Lower leg skin (tissue), 4 donors: ENCODE measurements at regions not wholly inside any gene's neighbourhood (a gene's known extent, or its start where the extent isn't known, plus 50 kb on each side); places are given as distances from the start of the nearest gene placed in this dataset.

Source experiments
- DNase-seq, 2 donors: peaks; one replicate each; pipeline ENCODE4 v3.0.0-alpha.2; 2019; ENCODE audit warnings: low spot score in 2 of 2
- H3K4me3 ChIP-seq: fragments of 200-600 bp; sonication (generic); 2 replicates; pipeline ENCODE4 v1.5.1; 2017; ENCODE audit warnings: mild to moderate bottlenecking, low read depth; ENCODE audit not compliant: poor library complexity, severe bottlenecking
- CTCF ChIP-seq, 3 donors: fragments of 450-650 bp; IDR thresholded peaks; one replicate each; pipeline ENCODE4 v1.5.1; 2016; ENCODE audit warnings: antibody characterized with exemption in 3 of 3, mild to moderate bottlenecking in 3 of 3, moderate library complexity in 2 of 3
- POLR2A ChIP-seq, 2 donors: fragments of 450-650 bp; IDR thresholded peaks; one replicate each; pipeline ENCODE4 v1.6.1; 2016 to 2017; ENCODE audit warnings: antibody characterized with exemption in 2 of 2, mild to moderate bottlenecking in 1 of 2, moderate library complexity in 1 of 2
- WGBS, 2 donors: methylation state at CpG; one replicate each; pipeline ENCODE4 v1.1.5; 2018; 5-methylcytosine and 5-hydroxymethylcytosine counted together
- intact Hi-C: fragments of 100-400 bp; cut with DNase I; formaldehyde crosslinking; loops from one replicate; pipeline ENCODE4 v1.15.0; 2023; ENCODE audit warnings: low total_unique reads

GRCh38 chr7:84941936-84942335, 244.9 kb downstream of the SEMA3D start:
- DNase-seq, result no peak
- intact Hi-C loops, result no loop called here
- no peak overlapping the region for H3K4me3 ChIP-seq
- WGBS, 2 donors, result 57 to 75% methylated on average over 4 of the region's 4 CpGs
- TF ChIP-seq POLR2A (IDR thresholded peaks at IDR 0.05) (no peak), CTCF (IDR thresholded peaks at IDR 0.05) (no peak)

- H3K4me3 ChIP-seq, result no peak overlapping the region
- no peak for DNase-seq
- WGBS, 2 donors, result 71 to 93% methylated on average over 1 of the region's 1 CpG
- intact Hi-C loops, result no loop called here
- no peak for TF ChIP-seq CTCF (IDR thresholded peaks at IDR 0.05)
- no peak for TF ChIP-seq POLR2A (IDR thresholded peaks at IDR 0.05)
Measured at GRCh38 chr7:84941291-84941690, 245.6 kb downstream of the SEMA3D start.

GRCh38 chr7:84939888-84940287, 247.0 kb downstream of the SEMA3D start:
- no peak for DNase-seq
- intact Hi-C loops, result no loop called here
- no peak overlapping the region for H3K4me3 ChIP-seq
- TF ChIP-seq CTCF (IDR thresholded peaks at IDR 0.05), result no peak
- TF ChIP-seq POLR2A (IDR thresholded peaks at IDR 0.05), result no peak
- WGBS, 2 donors, result 98% methylated on average over 23 to 32 of the region's 32 CpGs

GRCh38 chr7:84939442-84939841, 247.4 kb downstream of the SEMA3D start:
- DNase-seq, result no peak
- 93% methylated on average over 6 to 7 of the region's 7 CpGs for WGBS, 2 donors
- intact Hi-C loops, result no loop called here
- TF ChIP-seq POLR2A (IDR thresholded peaks at IDR 0.05), result no peak
- TF ChIP-seq CTCF (IDR thresholded peaks at IDR 0.05), result no peak
- no peak overlapping the region for H3K4me3 ChIP-seq

- TF ChIP-seq POLR2A (IDR thresholded peaks at IDR 0.05) (no peak), CTCF (IDR thresholded peaks at IDR 0.05) (no peak)
- DNase-seq, result no peak
- WGBS, 2 donors, result 56 to 64% methylated on average over 3 of the region's 3 CpGs
- intact Hi-C loops, result no loop called here
- no peak overlapping the region for H3K4me3 ChIP-seq
Measured at GRCh38 chr7:84924353-84924752, 262.5 kb downstream of the SEMA3D start.

- no peak for TF ChIP-seq POLR2A (IDR thresholded peaks at IDR 0.05)
- TF ChIP-seq CTCF (IDR thresholded peaks at IDR 0.05), result no peak
- intact Hi-C loops, result no loop called here
- no peak overlapping the region for H3K4me3 ChIP-seq
- DNase-seq, result no peak
- 75 to 86% methylated on average over 1 of the region's 1 CpG for WGBS, 2 donors
Measured at GRCh38 chr7:84923348-84923747, 263.5 kb downstream of the SEMA3D start.
